Activated T-cell treated with anti-CD3 and anti-CD28 coated beads, Interleukin-2, amount 50 U/mL, for 4 hours (primary cell): ENCODE measurements at regions not wholly inside any gene's neighbourhood (a gene's known extent, or its start where the extent isn't known, plus 50 kb on each side); places are given as distances from the start of the nearest gene placed in this dataset.

ENCODE experiments used
- ATAC-seq, 2 donors: fragments of 200-7000 bp; cut with Tn5 transposase; one replicate each; pipeline ENCODE4 v1.10.0; 2021
- DNase-seq: peaks from one replicate; pipeline ENCODE4 v3.0.0-alpha.2; 2020
- H3K27me3 Mint-ChIP-seq: one replicate; pipeline ENCODE4 v1.8.0; 2021; ENCODE audit warnings: low read depth, mixed read lengths
- H3K36me3 Mint-ChIP-seq: one replicate; pipeline ENCODE4 v1.8.0; 2022; ENCODE audit warnings: mixed read lengths; ENCODE audit not compliant: insufficient read depth
- H3K4me1 Mint-ChIP-seq: one replicate; pipeline ENCODE4 v1.8.0; 2021; ENCODE audit warnings: low read depth, mixed read lengths
- H3K4me3 Mint-ChIP-seq: one replicate; pipeline ENCODE4 v1.8.0; 2021; ENCODE audit warnings: mild to moderate bottlenecking, moderate library complexity, mixed read lengths
- H3K9me3 Mint-ChIP-seq: one replicate; pipeline ENCODE4 v1.8.0; 2021; ENCODE audit warnings: mixed read lengths

GRCh38 chr12:76704693-76705092 is 59.2 kb upstream of the ZDHHC17 start:
- Mint-ChIP-seq H3K4me1 (peaks cover 4% of the 10 kb centered on the region), H3K4me3 (no peak overlapping the region), H3K36me3 (no peaks in the 10 kb centered on the region), H3K9me3 (no peaks in the 10 kb centered on the region), H3K27me3 (no peaks in the 10 kb centered on the region)
- no peak for DNase-seq
- no peak for ATAC-seq

GRCh38 chr12:76706101-76706500 is 57.8 kb upstream of the ZDHHC17 start:
- Mint-ChIP-seq H3K27me3 (peaks cover under 1% of the 10 kb centered on the region), H3K4me1 (peaks cover 4% of the 10 kb centered on the region), H3K4me3 (no peak overlapping the region), H3K9me3 (no peaks in the 10 kb centered on the region), H3K36me3 (no peaks in the 10 kb centered on the region)
- no peak for DNase-seq
- ATAC-seq: no peak

GRCh38 chr12:76706761-76707160 is 57.2 kb upstream of the ZDHHC17 start:
- Mint-ChIP-seq H3K36me3 (no peaks in the 10 kb centered on the region), H3K27me3 (peaks cover 2% of the 10 kb centered on the region), H3K4me1 (peaks cover 4% of the 10 kb centered on the region)

GRCh38 chr12:76707772-76708171 is 56.1 kb upstream of the ZDHHC17 start:
- Mint-ChIP-seq H3K36me3 (no peaks in the 10 kb centered on the region), H3K4me3 (no peak overlapping the region), H3K4me1 (peaks cover 4% of the 10 kb centered on the region), H3K27me3 (peaks cover 2% of the 10 kb centered on the region), H3K9me3 (no peaks in the 10 kb centered on the region)
- ATAC-seq: no peak
- DNase-seq: no peak

More at GRCh38 chr12:76706761-76707160, 57.2 kb upstream of the ZDHHC17 start:
- no peaks in the 10 kb centered on the region for H3K9me3 Mint-ChIP-seq
- no peak overlapping the region for H3K4me3 Mint-ChIP-seq
- ATAC-seq: no peak
- DNase-seq: no peak

GRCh38 chr12:76708296-76708695 is 55.6 kb upstream of the ZDHHC17 start:
- DNase-seq: no peak
- no peaks in the 10 kb centered on the region for H3K36me3 Mint-ChIP-seq
- no peak overlapping the region for H3K4me3 Mint-ChIP-seq
- no peak for ATAC-seq
- H3K9me3 Mint-ChIP-seq: no peaks in the 10 kb centered on the region
- peaks cover 2% of the 10 kb centered on the region for H3K27me3 Mint-ChIP-seq
- peaks cover 4% of the 10 kb centered on the region for H3K4me1 Mint-ChIP-seq

GRCh38 chr12:76711241-76711640 is 52.7 kb upstream of the ZDHHC17 start:
- Mint-ChIP-seq H3K4me3 (no peak overlapping the region), H3K36me3 (no peaks in the 10 kb centered on the region), H3K4me1 (peaks cover under 1% of the 10 kb centered on the region), H3K27me3 (peaks cover 4% of the 10 kb centered on the region), H3K9me3 (no peaks in the 10 kb centered on the region)
- no peak for ATAC-seq
- no peak for DNase-seq

- Mint-ChIP-seq H3K27me3 (peaks cover 4% of the 10 kb centered on the region), H3K4me3 (no peak overlapping the region), H3K9me3 (no peaks in the 10 kb centered on the region), H3K4me1 (no peaks in the 10 kb centered on the region), H3K36me3 (no peaks in the 10 kb centered on the region)
- ATAC-seq (no peak), DNase-seq (no peak)
Observed at GRCh38 chr12:76713130-76713529, 50.8 kb upstream of the ZDHHC17 start.

- DNase-seq (no peak), ATAC-seq (no peak)
- H3K4me1 Mint-ChIP-seq: no peaks in the 10 kb centered on the region
- peaks cover 4% of the 10 kb centered on the region for H3K27me3 Mint-ChIP-seq
- H3K4me3 Mint-ChIP-seq: no peak overlapping the region
- H3K9me3 Mint-ChIP-seq: no peaks in the 10 kb centered on the region
- H3K36me3 Mint-ChIP-seq: no peaks in the 10 kb centered on the region
Observed at GRCh38 chr12:76713986-76714385, 49.9 kb upstream of the ZDHHC17 start.
